ENCODE measurements at regions not wholly inside any gene's neighbourhood (a gene's known extent, or its start where the extent isn't known, plus 50 kb on each side); places are given as distances from the start of the nearest gene placed in this dataset.
"Not testable (repeated sequence)": the region's sequence is repeated elsewhere in the genome, so short reads cannot be mapped to it uniquely, and the experiment has no call there.

DNA sequence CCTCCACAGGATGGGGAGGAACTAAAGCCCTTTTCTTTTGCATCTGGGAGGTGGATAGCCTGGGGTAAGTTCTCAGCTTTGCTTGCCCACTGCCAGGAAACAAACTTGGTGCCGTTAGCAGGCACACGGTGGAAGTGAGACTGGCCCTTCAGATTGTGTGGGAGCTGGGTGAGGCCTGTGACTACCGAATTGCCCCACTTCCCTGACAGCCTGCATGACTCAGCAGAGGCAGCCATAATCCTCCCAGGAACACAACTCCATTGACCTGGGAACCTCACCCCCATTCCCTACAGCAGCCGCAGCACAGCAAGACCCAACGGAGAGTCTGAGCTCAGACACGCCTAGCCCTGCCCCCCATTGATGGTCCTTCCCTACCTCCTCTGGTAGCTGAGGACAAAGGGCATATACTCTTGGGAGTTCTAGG, 282.6 kb downstream of the KLF13 start:
- Histone ChIP-seq H3K4me2 (ENCODE audit: low read depth, low read length, poor library complexity, severe bottlenecking) (no peak overlapping the region), H3K4me1 (ENCODE audit: low read length) (no peaks in the 10 kb centered on the region), H3K27ac (ENCODE audit: low read length) (no peak overlapping the region), H3K4me3 (ENCODE audit: low read length) (no peak overlapping the region), H3K9me2 (replicated peaks; ENCODE audit: insufficient read depth, low read length) (no peaks in the 10 kb centered on the region), H3K36me3 (ENCODE audit: insufficient read depth, low read length) (no peaks in the 10 kb centered on the region), H3K9me3 (ENCODE audit: low read length) (no peaks in the 10 kb centered on the region), H2AFZ (ENCODE audit: low read length) (no peak overlapping the region), H3K9ac (ENCODE audit: low read length) (no peak overlapping the region), H4K20me1 (ENCODE audit: insufficient read depth, low read depth, low read length) (0 out of 2 replicates have a peak, but pooled peaks cover 5% of the 10 kb centered on the region), H3K27me3 (ENCODE audit: low read length) (no peaks in the 10 kb centered on the region), H3K79me2 (ENCODE audit: low read length) (no peaks in the 10 kb centered on the region)
- DNase-seq = no peak

DNA sequence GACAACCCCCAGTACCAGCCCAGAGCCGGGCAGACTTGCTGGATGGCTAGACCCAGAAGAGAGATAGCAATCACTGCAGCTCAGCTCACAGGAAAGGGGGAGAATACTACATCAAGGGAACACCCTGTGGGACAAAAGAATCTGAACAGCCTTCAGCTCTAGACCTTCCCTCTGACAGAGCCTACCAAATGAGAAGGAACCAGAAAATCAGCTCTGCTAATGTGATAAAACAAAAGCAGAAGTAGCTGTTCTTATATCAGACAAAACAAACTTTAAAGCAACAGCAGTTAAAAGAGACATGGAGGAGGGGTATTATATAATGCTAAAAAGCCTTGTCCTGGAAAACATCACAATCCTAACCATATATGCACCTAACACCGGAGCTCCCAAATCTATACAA, 283.3 kb downstream of the KLF13 start:
- Histone ChIP-seq H3K9me3 (ENCODE audit: low read length) (no peaks in the 10 kb centered on the region), H3K27ac (ENCODE audit: low read length) (no peak overlapping the region), H4K20me1 (ENCODE audit: insufficient read depth, low read depth, low read length) (0 out of 2 replicates have a peak, but pooled peaks cover 5% of the 10 kb centered on the region), H3K79me2 (ENCODE audit: low read length) (no peaks in the 10 kb centered on the region), H3K4me2 (ENCODE audit: low read depth, low read length, poor library complexity, severe bottlenecking) (no peak overlapping the region), H3K27me3 (ENCODE audit: low read length) (no peaks in the 10 kb centered on the region), H3K9ac (ENCODE audit: low read length) (no peak overlapping the region), H2AFZ (ENCODE audit: low read length) (no peak overlapping the region), H3K4me1 (ENCODE audit: low read length) (no peaks in the 10 kb centered on the region), H3K4me3 (ENCODE audit: low read length) (no peak overlapping the region), H3K9me2 (replicated peaks; ENCODE audit: insufficient read depth, low read length) (no peaks in the 10 kb centered on the region), H3K36me3 (ENCODE audit: insufficient read depth, low read length) (no peaks in the 10 kb centered on the region)
- no peak for DNase-seq

DNA sequence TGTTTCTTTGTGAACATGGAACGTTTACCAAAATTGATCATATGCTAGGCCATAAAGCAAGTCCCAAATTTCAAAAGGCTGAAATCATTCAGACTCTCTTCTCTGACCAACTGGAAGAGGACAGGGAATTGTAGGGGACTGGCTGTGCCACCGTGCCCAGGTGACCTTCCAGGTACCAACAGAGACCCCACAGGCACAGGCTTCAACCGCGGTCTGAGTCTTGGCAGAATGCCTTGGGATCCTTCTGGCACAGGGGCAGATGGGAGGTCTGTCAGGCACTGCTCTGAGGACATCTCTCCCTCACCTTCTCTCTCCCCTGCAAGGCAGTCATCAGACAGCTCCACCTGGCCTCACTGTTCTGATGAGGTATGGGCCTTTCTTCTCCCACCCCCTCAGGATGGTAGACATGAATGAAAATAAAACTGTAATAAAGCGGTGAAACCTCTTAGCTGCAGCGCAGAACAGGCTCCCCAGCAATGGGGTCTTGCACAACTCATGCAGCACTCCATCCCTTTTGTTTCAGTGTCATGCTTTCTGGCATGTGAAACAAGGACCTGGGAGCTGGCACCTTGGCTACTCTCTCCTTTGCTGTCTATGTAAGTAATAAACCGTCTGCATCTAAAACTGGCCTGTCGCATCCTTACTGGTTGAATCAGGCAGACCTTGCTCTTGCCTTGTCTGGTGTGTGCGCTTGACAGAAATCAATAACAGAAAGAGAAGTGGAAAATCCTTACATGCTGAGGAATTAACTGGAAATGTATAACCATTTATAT, 289.2 kb downstream of the KLF13 start:
- H3K4me3 ChIP-seq (ENCODE audit: low read length) = no peak overlapping the region
- no peaks in the 10 kb centered on the region for H3K9me2 ChIP-seq (replicated peaks; ENCODE audit: insufficient read depth, low read length)
- H3K4me2 ChIP-seq (ENCODE audit: low read depth, low read length, poor library complexity, severe bottlenecking) = no peak overlapping the region
- H3K9me3 ChIP-seq (ENCODE audit: low read length) = no peaks in the 10 kb centered on the region
- DNase-seq = no peak
- no peaks in the 10 kb centered on the region for H3K79me2 ChIP-seq (ENCODE audit: low read length)
- no peak overlapping the region for H3K9ac ChIP-seq (ENCODE audit: low read length)
- H3K27ac ChIP-seq (ENCODE audit: low read length) = no peak overlapping the region
- H2AFZ ChIP-seq (ENCODE audit: low read length) = no peak overlapping the region
- H3K4me1 ChIP-seq (ENCODE audit: low read length) = no peaks in the 10 kb centered on the region
- H3K27me3 ChIP-seq (ENCODE audit: low read length) = no peaks in the 10 kb centered on the region
- no peaks in the 10 kb centered on the region for H4K20me1 ChIP-seq (ENCODE audit: insufficient read depth, low read depth, low read length)
- H3K36me3 ChIP-seq (ENCODE audit: insufficient read depth, low read length) = no peaks in the 10 kb centered on the region

DNA sequence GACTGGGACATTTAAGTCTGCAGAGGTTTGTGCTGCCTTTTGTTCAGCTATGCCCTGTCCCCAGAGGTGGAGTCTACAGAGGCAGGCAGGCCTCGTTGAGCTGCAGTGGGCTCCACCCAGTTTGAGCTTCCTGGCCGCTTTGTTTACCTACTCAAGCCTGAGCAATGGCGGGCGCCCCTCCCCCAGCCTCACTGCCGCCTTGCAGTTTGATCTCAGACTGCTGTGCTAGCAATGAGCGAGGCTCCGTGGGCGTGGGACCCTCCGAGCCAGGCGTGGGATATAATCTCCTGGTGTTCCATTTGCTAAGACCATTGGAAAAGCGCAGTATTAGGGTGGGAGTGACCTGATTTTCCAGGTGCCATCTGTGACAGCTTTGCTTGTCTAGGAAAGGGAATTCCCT, 296.7 kb downstream of the KLF13 start:
- H3K9me3 ChIP-seq (ENCODE audit: low read length); DNase-seq; H3K27ac ChIP-seq (ENCODE audit: low read length); H3K4me2 ChIP-seq (ENCODE audit: low read depth, low read length, poor library complexity, severe bottlenecking); H4K20me1 ChIP-seq (ENCODE audit: insufficient read depth, low read depth, low read length); H3K4me3 ChIP-seq (ENCODE audit: low read length); H3K36me3 ChIP-seq (ENCODE audit: insufficient read depth, low read length); H3K27me3 ChIP-seq (ENCODE audit: low read length); H3K9ac ChIP-seq (ENCODE audit: low read length); H3K4me1 ChIP-seq (ENCODE audit: low read length); H3K9me2 ChIP-seq (replicated peaks; ENCODE audit: insufficient read depth, low read length); H2AFZ ChIP-seq (ENCODE audit: low read length); H3K79me2 ChIP-seq (ENCODE audit: low read length): not testable (repeated sequence)

DNA sequence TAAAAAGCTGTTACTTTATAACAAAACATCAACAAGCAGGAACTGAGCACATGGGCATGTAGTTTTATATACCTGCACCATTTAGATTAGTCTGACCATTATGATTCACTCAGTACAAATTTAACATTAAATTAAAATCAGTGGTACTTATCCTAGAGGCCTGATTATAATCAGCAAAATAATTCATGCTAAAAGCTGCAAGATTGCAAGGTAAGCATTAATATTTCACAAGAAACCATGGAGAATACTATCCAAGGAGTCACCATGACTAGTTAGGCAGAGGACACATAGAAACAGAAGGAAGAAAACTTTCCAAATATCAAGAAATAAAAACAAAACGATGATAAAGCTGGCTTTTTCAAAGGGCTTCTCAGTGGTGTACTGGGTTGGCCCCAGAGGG, 297.5 kb downstream of the KLF13 start:
- H3K4me3 ChIP-seq (ENCODE audit: low read length); H3K9me3 ChIP-seq (ENCODE audit: low read length); H3K9me2 ChIP-seq (replicated peaks; ENCODE audit: insufficient read depth, low read length); H3K36me3 ChIP-seq (ENCODE audit: insufficient read depth, low read length); H3K79me2 ChIP-seq (ENCODE audit: low read length); H3K27ac ChIP-seq (ENCODE audit: low read length); H4K20me1 ChIP-seq (ENCODE audit: insufficient read depth, low read depth, low read length); H3K9ac ChIP-seq (ENCODE audit: low read length); H2AFZ ChIP-seq (ENCODE audit: low read length); H3K27me3 ChIP-seq (ENCODE audit: low read length); H3K4me1 ChIP-seq (ENCODE audit: low read length); DNase-seq; H3K4me2 ChIP-seq (ENCODE audit: low read depth, low read length, poor library complexity, severe bottlenecking): not testable (repeated sequence)

DNA sequence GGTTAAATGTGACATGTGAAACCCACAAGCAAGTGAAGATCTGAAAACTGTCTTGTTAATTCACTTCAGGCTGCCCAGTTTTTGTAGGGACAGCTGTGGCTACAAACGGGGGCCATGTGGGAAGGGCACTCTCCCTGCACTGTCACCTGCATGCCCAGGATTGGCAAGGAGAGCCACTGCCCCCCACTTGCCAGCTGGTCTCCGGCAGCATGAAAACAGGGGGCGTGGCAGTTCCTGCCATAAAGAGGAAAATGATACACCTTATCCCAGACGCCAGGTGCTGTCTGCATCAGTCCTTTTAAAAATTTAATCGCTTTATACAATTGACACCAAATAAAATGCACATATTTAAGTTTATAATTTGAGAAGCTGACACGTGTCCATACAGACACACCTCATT, 309.1 kb downstream of the KLF13 start:
- not testable (repeated sequence) for H3K4me2 ChIP-seq (ENCODE audit: low read depth, low read length, poor library complexity, severe bottlenecking); H3K9me2 ChIP-seq (replicated peaks; ENCODE audit: insufficient read depth, low read length); H3K9ac ChIP-seq (ENCODE audit: low read length); H3K9me3 ChIP-seq (ENCODE audit: low read length); H3K36me3 ChIP-seq (ENCODE audit: insufficient read depth, low read length); DNase-seq; H2AFZ ChIP-seq (ENCODE audit: low read length); H3K79me2 ChIP-seq (ENCODE audit: low read length); H3K27ac ChIP-seq (ENCODE audit: low read length); H3K4me3 ChIP-seq (ENCODE audit: low read length); H4K20me1 ChIP-seq (ENCODE audit: insufficient read depth, low read depth, low read length); H3K27me3 ChIP-seq (ENCODE audit: low read length); H3K4me1 ChIP-seq (ENCODE audit: low read length)

DNA sequence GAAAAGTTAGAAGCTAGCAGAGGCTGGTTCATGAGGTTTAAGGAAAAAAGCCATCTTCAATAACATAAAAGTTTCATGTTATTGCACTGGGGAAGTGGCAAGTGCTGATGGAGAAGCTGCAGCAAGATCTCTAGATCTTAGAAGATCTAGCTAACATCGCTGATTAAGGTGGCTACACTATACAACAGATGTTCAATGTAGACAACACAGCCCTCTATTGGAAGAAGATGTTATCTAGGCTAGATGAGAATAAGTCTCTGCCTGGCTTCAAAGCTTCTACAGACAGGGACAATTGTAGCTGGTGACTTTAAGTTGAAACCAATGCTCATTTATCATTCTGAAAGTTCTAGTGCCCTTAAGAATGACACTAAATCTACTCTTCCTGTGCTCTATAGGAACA, 310.3 kb downstream of the KLF13 start:
- H3K4me3 ChIP-seq (ENCODE audit: low read length); H3K36me3 ChIP-seq (ENCODE audit: insufficient read depth, low read length); H3K4me1 ChIP-seq (ENCODE audit: low read length); H3K27ac ChIP-seq (ENCODE audit: low read length); H2AFZ ChIP-seq (ENCODE audit: low read length); H4K20me1 ChIP-seq (ENCODE audit: insufficient read depth, low read depth, low read length); H3K9ac ChIP-seq (ENCODE audit: low read length); H3K4me2 ChIP-seq (ENCODE audit: low read depth, low read length, poor library complexity, severe bottlenecking); H3K27me3 ChIP-seq (ENCODE audit: low read length); H3K9me3 ChIP-seq (ENCODE audit: low read length); DNase-seq; H3K9me2 ChIP-seq (replicated peaks; ENCODE audit: insufficient read depth, low read length); H3K79me2 ChIP-seq (ENCODE audit: low read length): not testable (repeated sequence)

DNA sequence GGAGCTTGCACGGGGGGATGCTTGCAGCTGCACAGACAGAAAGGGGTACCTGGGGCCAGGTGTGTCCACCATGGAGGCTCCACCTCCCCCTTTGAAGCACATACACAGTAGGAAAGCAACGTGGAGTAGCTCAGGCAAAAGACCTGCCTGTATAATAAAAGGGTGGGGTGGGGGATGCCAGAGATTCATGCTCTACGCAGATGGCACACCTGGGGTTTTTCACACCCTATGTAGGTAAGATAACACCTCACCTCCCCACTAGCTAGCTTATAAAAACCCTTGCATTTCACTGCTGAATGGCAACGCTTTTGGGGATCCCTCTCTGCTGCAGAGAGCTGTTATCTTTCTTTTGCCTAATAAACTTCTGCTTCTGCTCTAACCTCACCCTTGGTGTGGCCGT, 317.3 kb downstream of the KLF13 start:
- H3K79me2 ChIP-seq (ENCODE audit: low read length); DNase-seq; H3K9ac ChIP-seq (ENCODE audit: low read length); H3K27ac ChIP-seq (ENCODE audit: low read length); H2AFZ ChIP-seq (ENCODE audit: low read length); H3K4me2 ChIP-seq (ENCODE audit: low read depth, low read length, poor library complexity, severe bottlenecking); H3K4me3 ChIP-seq (ENCODE audit: low read length); H3K4me1 ChIP-seq (ENCODE audit: low read length); H3K9me3 ChIP-seq (ENCODE audit: low read length); H4K20me1 ChIP-seq (ENCODE audit: insufficient read depth, low read depth, low read length); H3K27me3 ChIP-seq (ENCODE audit: low read length); H3K9me2 ChIP-seq (replicated peaks; ENCODE audit: insufficient read depth, low read length); H3K36me3 ChIP-seq (ENCODE audit: insufficient read depth, low read length): not testable (repeated sequence)

DNA sequence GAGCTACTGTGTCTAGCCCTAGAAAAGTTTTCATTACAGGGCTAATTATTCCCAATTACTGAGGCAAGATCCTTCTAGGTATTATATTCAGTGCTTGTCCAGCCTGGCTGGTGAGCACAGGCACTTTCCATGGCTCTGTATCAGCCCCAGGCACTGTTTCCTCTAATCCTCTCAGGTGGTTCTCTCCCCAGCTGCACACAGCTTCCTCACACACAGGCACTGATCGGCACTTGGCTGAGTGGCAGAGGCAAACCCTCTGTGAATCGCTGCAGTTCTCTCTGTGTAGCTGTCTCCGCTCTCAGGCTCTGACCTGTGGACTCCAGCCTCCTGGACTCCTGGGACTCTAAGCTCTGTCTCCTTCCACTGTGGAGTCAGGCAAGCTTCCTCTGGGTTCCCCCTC, 318.1 kb downstream of the KLF13 start:
- not testable (repeated sequence) for H3K9me2 ChIP-seq (replicated peaks; ENCODE audit: insufficient read depth, low read length); H3K9ac ChIP-seq (ENCODE audit: low read length); H3K4me1 ChIP-seq (ENCODE audit: low read length); H4K20me1 ChIP-seq (ENCODE audit: insufficient read depth, low read depth, low read length); H3K27me3 ChIP-seq (ENCODE audit: low read length); H3K36me3 ChIP-seq (ENCODE audit: insufficient read depth, low read length); H3K79me2 ChIP-seq (ENCODE audit: low read length); DNase-seq; H2AFZ ChIP-seq (ENCODE audit: low read length); H3K27ac ChIP-seq (ENCODE audit: low read length); H3K4me3 ChIP-seq (ENCODE audit: low read length); H3K9me3 ChIP-seq (ENCODE audit: low read length); H3K4me2 ChIP-seq (ENCODE audit: low read depth, low read length, poor library complexity, severe bottlenecking)
